Stimulated activated CD4-positive, alpha-beta T cell treated with anti-CD3 and anti-CD28 coated beads, Interleukin-4, amount 100 ng/mL, for 1 hour (primary cell): ENCODE measurements at regions not wholly inside any gene's neighbourhood (a gene's known extent, or its start where the extent isn't known, plus 50 kb on each side); places are given as distances from the start of the nearest gene placed in this dataset.

Source experiments
- DNase-seq: peaks from one replicate; pipeline ENCODE4 v3.0.0-alpha.2; 2020

- DNase-seq = no peak
Observed at GRCh38 chr5:110038297-110038997, 348.7 kb downstream of the MAN2A1 start.

- DNase-seq = no peak
Observed at GRCh38 chr5:110040178-110040577, 350.5 kb downstream of the MAN2A1 start.

- no peak for DNase-seq
Observed at GRCh38 chr5:110043025-110043424, 353.3 kb downstream of the MAN2A1 start.

DNA sequence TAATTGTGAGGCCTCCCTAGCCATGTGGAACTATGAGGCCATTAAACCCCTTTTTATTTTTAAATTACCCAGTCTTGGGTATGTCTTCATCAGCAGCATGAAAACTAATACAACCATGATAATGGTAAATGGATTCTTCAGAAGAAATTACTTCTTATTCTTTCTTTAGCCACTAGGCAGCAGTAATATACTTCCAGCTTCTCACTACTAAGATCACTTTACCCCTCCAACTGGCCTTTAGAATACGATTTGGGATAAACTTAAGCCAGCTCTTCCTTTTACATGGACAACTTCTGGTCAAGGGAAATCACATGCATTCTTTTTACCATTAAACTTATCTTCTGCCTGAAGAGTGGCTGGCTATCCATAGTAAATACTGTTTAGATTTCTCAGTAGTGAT lies 355.4 kb downstream of the MAN2A1 start:
- DNase-seq = no peak

DNA sequence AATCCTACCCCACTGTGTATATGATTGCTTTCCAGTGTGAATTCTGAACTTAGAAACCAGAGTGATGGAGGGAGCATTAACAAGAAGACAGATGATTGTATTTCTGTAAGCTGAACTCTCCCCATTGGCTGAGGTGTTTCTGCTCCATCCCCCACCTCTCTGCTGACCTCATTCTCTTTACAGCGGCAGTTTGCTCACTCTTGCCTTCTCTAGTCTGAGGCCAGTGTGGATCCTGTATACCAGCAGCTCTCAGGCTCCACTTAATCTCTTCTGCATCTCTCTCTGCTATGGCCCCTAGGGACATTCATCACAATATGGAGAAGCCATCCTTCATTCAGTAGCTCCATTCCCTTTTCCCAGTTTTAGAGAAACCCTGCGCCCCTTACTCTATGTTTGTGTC lies 358.8 kb downstream of the MAN2A1 start:
- no peak for DNase-seq

DNA sequence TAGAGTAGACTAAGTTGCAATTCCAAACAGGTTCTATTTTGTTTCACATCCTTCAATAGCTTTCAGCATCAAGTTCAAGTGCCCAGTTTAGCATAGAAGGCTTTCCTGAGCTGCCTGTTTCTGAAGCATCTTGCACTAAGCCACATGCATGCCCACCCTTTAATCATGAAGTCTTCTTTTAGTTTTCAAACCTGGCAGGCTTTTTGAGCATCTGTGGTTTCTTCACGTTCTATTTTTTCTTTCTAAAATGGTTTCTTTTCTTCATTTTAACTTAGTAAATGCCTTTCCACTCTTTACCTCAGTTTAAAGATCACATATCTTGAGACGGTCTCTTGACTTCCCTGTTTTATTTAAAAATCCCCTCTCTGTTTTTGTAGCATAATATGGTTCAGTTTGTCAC lies 360.1 kb downstream of the MAN2A1 start:
- no peak for DNase-seq

GRCh38 chr5:110050640-110051345 lies 361.1 kb downstream of the MAN2A1 start:
- no peak for DNase-seq

DNA sequence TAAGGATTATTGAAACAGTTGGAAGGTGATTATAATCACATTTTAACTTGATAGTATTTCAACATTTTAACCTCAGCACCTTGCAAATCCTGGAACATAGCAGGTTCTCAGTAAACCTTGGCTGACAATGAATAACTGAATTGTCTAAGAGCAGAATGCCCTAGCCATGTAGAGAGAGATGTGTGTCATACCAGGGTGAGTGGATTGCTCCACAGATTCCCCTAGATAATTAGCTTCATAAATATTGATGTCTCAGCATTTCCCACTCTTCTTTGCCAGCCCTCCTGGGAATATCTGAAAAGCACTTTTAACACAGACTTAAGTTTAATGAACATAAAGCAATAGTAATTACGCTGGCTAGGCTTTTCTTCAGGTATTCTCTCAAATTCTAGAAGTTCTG lies 363.5 kb downstream of the MAN2A1 start:
- DNase-seq = no peak

DNA sequence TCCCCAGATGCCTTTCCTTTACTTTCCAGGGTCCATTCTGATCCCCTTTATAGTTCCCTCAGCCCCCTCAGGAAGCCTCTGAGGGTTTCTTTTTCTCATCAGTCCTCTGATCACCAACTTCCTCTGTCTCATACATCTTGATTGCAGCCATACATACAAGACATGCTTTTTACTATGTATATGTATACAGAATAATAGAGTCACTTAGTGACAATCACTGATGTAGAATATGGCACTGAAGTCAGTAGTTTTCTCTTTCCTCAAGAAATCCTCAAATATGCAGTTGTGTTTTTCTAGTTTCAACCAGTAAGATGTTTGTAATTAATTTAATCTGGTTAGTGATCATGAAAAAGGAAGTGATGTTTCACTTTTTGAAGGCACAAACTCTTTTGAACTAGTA lies 364.1 kb downstream of the MAN2A1 start:
- DNase-seq = no peak

DNA sequence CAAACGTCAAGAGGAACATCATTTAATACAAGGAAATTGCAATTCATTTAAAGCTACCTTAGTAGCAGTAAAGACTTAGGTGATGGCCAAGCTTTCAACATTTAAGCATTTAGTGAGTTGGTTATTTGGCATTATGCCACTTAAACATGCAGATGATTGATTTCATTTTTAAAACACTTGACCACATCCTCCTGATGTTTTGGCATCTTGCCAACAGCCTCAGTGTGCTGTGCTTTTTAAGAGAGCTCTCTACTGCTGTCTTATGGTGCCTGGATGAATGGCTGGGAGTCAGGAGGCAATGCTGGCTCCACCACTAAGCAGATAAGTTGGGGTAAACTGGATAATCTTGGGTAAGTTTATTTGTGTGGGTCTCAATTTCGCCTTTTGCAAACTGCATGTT lies 364.5 kb downstream of the MAN2A1 start:
- DNase-seq = peak; percentile 31

GRCh38 chr5:110055302-110055701 lies 365.6 kb downstream of the MAN2A1 start:
- no peak for DNase-seq

- no peak for DNase-seq
Observed at GRCh38 chr5:110056580-110057114, 366.9 kb downstream of the MAN2A1 start.

- no peak for DNase-seq
Observed at GRCh38 chr5:110058175-110058574, 368.4 kb downstream of the MAN2A1 start.

GRCh38 chr5:110062246-110062645 lies 372.5 kb downstream of the MAN2A1 start:
- DNase-seq = no peak

DNA sequence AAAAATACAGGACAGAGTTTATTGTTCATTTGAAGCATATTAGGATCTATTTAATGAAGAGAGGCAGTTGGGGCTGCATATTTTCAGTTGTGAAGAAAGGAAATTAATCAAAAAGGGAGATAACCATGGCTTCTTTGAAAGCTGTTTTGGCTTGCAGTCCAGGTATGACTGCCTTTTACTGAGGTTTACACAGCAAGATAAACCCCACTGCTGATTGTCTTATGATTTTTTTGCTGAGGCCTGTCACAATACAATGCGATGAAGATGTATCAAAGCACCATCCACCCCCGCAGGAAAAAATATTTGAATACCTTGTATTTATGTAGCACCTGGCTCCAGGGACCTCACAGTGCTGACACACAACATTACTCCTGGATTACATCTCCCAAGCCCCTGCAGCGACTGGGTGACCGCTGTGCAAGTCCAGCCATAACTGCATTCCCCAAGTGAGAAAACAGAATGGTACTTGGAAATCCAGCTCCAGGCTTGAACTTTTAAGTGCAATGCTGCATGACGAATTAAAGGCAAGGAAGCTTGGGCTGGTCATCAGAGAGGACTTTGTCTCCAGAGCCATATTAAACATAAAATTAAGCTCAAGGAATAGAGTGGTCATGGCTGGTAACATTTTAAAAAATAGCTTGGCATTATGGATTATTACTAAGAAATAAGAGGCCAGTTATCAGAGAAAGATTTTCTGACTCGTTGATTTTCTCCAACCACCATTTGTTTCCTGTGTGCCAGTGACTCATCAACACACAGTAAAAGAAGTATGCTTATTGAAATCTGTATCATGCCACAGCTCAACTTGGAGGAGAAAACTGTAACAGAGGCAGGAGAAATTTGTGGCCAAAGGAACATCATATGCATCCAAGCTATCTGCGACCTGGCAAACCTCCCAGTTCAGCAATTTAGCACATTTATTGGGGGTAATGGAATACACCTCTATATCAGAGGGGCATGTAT lies 374.2 kb downstream of the MAN2A1 start:
- DNase-seq = no peak

GRCh38 chr5:110064603-110065268 lies 375.0 kb downstream of the MAN2A1 start:
- DNase-seq = no peak

DNA sequence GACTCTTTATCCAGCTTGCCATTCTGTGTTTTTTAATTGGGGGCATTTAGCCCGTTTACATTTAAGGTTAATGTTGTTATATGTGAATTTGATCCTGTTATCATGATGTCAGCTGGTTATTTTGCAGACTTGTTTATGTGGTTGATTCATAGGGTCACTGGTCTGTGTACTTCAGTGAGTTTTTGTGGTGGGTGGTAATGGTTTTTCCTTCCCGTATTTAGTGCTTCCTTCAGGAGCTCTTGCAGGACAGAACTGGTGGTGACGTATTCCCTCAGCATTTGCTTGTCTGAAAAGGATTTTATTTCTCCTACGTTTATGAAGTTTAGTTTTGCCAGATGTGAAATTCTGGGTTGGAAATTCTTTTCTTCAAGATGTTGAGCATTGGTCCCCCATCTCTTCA lies 381.1 kb downstream of the MAN2A1 start:
- no peak for DNase-seq

DNA sequence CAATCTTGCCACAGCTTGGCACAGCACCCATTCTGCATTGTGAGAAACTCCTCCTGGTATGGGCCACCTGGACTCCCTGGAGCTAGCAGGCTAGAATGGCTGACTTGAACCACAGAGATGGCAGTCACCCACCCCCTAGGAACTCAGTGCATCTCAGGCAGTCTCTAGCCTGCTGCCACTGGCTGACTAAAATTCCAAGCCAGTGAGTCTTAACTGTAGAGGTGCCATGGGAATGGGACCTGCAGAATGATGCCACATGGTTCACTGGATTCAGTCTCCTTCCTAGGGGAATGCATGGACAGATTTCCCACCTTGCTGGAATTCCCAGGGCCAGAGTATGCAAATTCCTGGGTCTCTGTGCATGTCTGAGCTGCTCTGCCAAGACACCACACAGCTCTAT lies 382.9 kb downstream of the MAN2A1 start:
- no peak for DNase-seq

DNA sequence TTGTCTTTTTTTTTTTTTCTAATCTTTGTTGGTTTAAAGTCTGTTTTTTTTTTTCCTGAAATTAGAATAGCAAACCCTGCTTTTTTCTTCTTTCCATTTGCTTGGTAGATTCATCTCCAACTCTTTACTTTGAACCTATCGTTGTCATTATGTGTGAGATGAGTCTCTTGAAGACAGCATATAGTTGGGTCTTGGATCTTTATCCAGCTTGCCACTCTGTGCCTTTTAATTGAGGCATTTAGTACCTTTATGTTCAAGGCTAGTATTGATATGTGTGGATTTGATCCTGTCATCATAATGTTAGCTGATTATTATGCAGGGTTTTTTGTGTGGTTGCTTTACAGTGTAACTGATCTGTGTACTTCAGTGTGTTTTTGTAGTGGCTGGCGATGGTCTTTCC lies 383.8 kb downstream of the MAN2A1 start:
- no peak for DNase-seq

DNA sequence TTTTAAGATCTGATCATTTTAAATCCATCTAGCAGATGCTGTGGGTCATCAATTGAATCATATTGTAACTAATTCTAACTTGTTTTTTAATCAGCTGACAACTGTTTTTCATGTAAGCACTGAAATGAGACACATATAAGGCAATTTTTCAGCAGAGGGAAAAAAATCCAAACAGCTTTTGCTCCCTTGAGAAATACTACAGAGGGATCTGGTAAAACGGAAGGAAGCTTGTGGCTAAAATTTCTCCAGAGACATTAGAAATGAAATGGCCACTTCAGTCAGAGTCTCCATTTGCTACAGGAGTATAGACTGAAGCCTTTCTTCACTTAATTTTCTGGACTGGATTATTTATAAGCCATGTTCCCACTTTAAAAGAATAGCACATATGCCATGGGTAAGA lies 385.9 kb downstream of the MAN2A1 start:
- no peak for DNase-seq

- no peak for DNase-seq
Observed at GRCh38 chr5:110077147-110077546, 387.4 kb downstream of the MAN2A1 start.

DNA sequence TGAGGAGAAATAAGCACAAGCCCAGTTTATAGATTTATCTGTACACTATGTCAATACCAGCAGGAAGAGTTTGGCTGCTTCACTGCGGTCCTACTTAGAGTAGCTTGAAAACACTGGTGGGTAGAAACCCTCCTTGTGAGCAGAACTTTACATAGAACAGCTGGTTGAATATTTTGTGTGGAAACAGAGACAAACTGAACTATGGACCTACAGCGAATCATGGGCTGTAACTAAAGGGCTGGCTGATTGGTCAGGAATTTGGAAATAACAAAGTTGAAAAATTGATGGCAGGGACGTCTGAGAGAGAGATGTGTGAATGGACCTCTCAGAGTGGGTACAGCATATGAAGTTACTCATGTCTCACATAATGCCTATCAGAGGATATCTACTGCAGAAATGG lies 392.5 kb downstream of the MAN2A1 start:
- DNase-seq = no peak

DNA sequence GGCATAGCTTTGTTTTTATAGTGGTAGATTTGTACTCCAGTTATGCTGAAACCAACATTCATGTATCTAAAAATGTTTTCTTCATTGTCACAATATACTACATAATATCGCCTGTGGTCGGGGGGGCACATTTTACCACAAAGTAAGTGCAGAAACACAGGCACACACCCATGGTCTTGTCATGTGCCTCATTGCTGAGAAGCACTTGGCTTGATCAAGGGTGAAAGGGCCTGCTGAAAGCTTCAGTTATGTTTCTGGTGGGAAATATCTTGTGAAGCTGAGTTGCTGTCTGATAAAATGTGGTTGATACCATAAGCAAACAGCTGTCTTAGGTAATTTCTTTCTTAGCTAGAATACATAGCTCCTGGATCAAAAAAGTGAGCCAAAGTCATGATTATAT lies 393.1 kb downstream of the MAN2A1 start:
- no peak for DNase-seq
